Tibial nerve (tissue), 3 donors: ENCODE measurements at regions not wholly inside any gene's neighbourhood (a gene's known extent, or its start where the extent isn't known, plus 50 kb on each side); places are given as distances from the start of the nearest gene placed in this dataset.

Source experiments
- POLR2A ChIP-seq, 2 donors: fragments of 450-650 bp; IDR thresholded peaks; one replicate each; pipeline ENCODE4 v1.6.1; 2017; ENCODE audit warnings: antibody characterized with exemption in 2 of 2, mild to moderate bottlenecking in 2 of 2, moderate library complexity in 2 of 2
- TF ChIP-seq, protein P1 (sequence below), 5 experiments: fragments of 200-600 bp in 3 of 5; fragments of 450-650 bp in 2 of 5; sonication (generic) in 3 of 5; IDR thresholded peaks; one replicate each; pipeline ENCODE4 v1.5.1; 2016 to 2019; ENCODE audit warnings: antibody characterized with exemption in 5 of 5, mild to moderate bottlenecking in 3 of 5, moderate library complexity in 2 of 5

DNA sequence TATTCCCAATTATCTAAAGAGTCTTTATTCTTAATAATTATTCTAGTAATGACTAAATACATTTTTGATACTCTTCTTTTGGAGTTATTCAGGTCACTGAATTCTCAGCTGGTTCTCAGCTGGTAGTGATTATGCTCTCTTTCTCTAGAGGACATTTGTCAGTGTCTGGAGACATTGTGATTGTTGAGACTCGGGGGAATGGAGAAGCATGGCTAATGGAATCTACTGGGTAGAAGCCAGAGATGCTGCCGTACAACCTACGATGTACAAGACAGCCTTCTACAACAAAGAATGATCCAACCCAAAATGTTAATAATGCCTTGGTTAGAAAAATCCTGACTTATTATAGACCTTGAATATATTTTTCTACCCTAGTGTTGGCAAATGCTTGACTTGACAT lies 149.2 kb upstream of the ANKRD50 start:
- TF ChIP-seq, protein P1, sequence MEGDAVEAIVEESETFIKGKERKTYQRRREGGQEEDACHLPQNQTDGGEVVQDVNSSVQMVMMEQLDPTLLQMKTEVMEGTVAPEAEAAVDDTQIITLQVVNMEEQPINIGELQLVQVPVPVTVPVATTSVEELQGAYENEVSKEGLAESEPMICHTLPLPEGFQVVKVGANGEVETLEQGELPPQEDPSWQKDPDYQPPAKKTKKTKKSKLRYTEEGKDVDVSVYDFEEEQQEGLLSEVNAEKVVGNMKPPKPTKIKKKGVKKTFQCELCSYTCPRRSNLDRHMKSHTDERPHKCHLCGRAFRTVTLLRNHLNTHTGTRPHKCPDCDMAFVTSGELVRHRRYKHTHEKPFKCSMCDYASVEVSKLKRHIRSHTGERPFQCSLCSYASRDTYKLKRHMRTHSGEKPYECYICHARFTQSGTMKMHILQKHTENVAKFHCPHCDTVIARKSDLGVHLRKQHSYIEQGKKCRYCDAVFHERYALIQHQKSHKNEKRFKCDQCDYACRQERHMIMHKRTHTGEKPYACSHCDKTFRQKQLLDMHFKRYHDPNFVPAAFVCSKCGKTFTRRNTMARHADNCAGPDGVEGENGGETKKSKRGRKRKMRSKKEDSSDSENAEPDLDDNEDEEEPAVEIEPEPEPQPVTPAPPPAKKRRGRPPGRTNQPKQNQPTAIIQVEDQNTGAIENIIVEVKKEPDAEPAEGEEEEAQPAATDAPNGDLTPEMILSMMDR (IDR thresholded peaks at IDR 0.05), result no peak
- TF ChIP-seq POLR2A (IDR thresholded peaks at IDR 0.05), result no peak
